ENCODE measurements at regions not wholly inside any gene's neighbourhood (a gene's known extent, or its start where the extent isn't known, plus 50 kb on each side); places are given as distances from the start of the nearest gene placed in this dataset.

GRCh38 chr4:11119474-11119873, 309.2 kb downstream of the HS3ST1 start:
- TF ChIP-seq CREB1 (CRISPR knock-in tag; IDR thresholded peaks at IDR 0.05) (no peak), E2F5 (CRISPR knock-in tag; IDR thresholded peaks at IDR 0.05) (no peak), TCF7 (CRISPR knock-in tag; IDR thresholded peaks at IDR 0.05; ENCODE audit: low read depth) (no peak), CTCF (IDR thresholded peaks at IDR 0.05) (no peak), USF1 (CRISPR knock-in tag; IDR thresholded peaks at IDR 0.05) (no peak), ZNF512 (CRISPR knock-in tag; IDR thresholded peaks at IDR 0.05; ENCODE audit: borderline replicate concordance) (no peak), ELF4 (CRISPR knock-in tag; IDR thresholded peaks at IDR 0.05; ENCODE audit: low read depth) (no peak), SP1 (CRISPR knock-in tag; conservative IDR thresholded peaks at IDR 0.05) (no peak), ZNF263 (CRISPR knock-in tag; IDR thresholded peaks at IDR 0.05; ENCODE audit: low read depth) (no peak), ATF3 (CRISPR knock-in tag; conservative IDR thresholded peaks at IDR 0.05) (no peak), MAX (CRISPR knock-in tag; IDR thresholded peaks at IDR 0.05) (no peak), CBFB (CRISPR knock-in tag; IDR thresholded peaks at IDR 0.05; ENCODE audit: low read depth) (no peak)
